ENCODE measurements at regions not wholly inside any gene's neighbourhood (a gene's known extent, or its start where the extent isn't known, plus 50 kb on each side); places are given as distances from the start of the nearest gene placed in this dataset.

- TF ChIP-seq, protein P1, sequence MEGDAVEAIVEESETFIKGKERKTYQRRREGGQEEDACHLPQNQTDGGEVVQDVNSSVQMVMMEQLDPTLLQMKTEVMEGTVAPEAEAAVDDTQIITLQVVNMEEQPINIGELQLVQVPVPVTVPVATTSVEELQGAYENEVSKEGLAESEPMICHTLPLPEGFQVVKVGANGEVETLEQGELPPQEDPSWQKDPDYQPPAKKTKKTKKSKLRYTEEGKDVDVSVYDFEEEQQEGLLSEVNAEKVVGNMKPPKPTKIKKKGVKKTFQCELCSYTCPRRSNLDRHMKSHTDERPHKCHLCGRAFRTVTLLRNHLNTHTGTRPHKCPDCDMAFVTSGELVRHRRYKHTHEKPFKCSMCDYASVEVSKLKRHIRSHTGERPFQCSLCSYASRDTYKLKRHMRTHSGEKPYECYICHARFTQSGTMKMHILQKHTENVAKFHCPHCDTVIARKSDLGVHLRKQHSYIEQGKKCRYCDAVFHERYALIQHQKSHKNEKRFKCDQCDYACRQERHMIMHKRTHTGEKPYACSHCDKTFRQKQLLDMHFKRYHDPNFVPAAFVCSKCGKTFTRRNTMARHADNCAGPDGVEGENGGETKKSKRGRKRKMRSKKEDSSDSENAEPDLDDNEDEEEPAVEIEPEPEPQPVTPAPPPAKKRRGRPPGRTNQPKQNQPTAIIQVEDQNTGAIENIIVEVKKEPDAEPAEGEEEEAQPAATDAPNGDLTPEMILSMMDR (optimal IDR thresholded peaks at IDR 0.05 in 1 of 3, IDR thresholded peaks at IDR 0.05 in 1 of 3, conservative IDR thresholded peaks at IDR 0.05 in 1 of 3; ENCODE audit: extremely low read depth in 1 of 3, insufficient read depth in 2 of 3, low read length in 3 of 3) = no peak
- TF ChIP-seq EZH2 (IDR thresholded peaks at IDR 0.05; ENCODE audit: low read length) = no peak
Observed at GRCh38 chr3:30277494-30277893, 328.9 kb upstream of the TGFBR2 start.
